Stimulated activated CD8-positive, alpha-beta memory T cell treated with anti-CD3 and anti-CD28 coated beads, Interleukin-4, amount 100 ng/mL, for 48 hours (primary cell): ENCODE measurements at regions not wholly inside any gene's neighbourhood (a gene's known extent, or its start where the extent isn't known, plus 50 kb on each side); places are given as distances from the start of the nearest gene placed in this dataset.

Source experiments
- DNase-seq: peaks from one replicate; pipeline ENCODE4 v3.0.0-alpha.2; 2020

DNA sequence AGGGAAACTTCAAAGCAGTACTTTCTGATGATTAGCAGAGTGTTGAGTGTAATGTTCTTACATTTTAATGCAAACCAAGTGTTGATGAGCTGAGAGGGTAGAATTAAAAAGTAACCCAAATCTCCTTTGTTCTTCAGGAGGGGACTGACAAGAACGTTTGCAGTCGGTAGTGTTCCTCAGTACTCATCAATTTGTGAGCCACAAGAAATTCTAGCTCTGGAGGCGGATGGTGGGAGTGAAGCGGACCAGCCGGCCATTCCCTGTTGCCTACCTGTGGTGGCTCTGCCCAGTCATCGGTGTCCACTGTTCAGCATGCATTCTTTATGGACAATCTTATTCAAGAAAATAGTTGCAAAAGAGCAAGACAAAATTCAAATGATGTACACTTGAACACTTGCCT, 438.6 kb upstream of the POU3F3 start:
- no peak for DNase-seq

GRCh38 chr2:104416339-104417000, 437.4 kb upstream of the POU3F3 start:
- DNase-seq = no peak

DNA sequence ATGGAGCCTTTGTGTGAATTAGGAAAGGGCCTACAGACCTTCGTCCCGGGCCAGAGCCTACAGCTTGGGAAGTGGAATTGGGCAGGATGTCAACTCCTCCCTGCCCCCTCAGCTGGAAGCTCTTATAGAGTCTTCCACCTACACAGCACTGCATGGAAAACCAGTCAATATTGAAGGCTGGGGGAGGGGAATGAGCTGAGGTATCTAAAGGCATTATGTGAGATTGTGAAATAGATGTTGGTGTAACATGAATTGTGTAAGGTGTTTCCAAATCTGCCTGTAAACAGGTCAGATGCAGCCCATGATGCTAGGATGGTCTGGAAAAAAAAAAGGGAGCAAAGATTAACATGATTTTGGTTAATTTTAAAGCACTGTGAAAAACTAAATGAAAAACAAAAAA, 433.5 kb upstream of the POU3F3 start:
- no peak for DNase-seq

GRCh38 chr2:104420953-104421352, 433.0 kb upstream of the POU3F3 start:
- no peak for DNase-seq

GRCh38 chr2:104425850-104426595, 427.9 kb upstream of the POU3F3 start:
- DNase-seq = no peak

GRCh38 chr2:104428155-104428554, 425.8 kb upstream of the POU3F3 start:
- no peak for DNase-seq

- DNase-seq = no peak
Observed at GRCh38 chr2:104429639-104430358, 424.1 kb upstream of the POU3F3 start.

- DNase-seq = no peak
Observed at GRCh38 chr2:104430359-104430740, 423.6 kb upstream of the POU3F3 start.

- DNase-seq = no peak
Observed at GRCh38 chr2:104430852-104431251, 423.1 kb upstream of the POU3F3 start.

- DNase-seq = no peak
Observed at GRCh38 chr2:104431701-104432121, 422.2 kb upstream of the POU3F3 start.

- no peak for DNase-seq
Observed at GRCh38 chr2:104432401-104432800, 421.5 kb upstream of the POU3F3 start.

DNA sequence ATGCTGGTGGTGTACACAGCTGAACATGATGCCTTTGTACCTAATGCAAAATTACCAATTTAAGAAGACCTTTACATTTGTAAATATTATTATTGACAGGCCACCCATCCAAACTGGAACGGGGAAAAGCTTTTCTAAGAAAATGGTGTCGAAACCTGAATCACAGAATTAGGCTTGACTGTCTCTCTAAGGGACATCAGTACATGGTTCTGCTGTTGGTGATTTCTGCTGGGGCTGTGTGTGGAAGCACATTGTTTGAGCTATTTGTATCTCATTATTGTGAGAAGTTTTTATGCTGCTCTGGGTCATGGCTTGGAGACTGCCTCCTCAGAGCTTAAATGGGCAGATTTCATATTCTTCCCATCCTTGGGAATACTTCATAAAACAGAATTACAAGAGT, 420.9 kb upstream of the POU3F3 start:
- DNase-seq = no peak

GRCh38 chr2:104433657-104434056, 420.3 kb upstream of the POU3F3 start:
- DNase-seq = no peak

GRCh38 chr2:104434318-104434792, 419.6 kb upstream of the POU3F3 start:
- DNase-seq = no peak

DNA sequence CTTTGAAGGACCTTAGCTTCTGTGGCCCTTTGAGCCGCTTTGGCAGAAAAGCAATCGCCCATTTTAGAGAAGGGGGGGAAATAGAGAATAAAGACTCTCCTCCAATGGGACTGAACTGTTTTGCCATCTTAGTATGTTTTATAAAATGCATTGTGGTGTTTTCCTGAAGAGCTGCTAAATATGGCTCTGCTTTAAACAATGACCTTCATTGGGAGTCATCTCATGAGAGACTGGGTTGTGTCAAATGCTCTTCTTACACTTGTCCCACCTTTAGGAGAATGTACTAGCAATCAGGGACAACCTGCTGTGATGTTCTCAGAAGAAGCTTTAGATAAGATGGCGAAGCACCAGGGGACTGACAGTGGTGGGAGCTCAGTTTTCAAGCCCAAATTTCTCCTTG, 418.9 kb upstream of the POU3F3 start:
- no peak for DNase-seq

DNA sequence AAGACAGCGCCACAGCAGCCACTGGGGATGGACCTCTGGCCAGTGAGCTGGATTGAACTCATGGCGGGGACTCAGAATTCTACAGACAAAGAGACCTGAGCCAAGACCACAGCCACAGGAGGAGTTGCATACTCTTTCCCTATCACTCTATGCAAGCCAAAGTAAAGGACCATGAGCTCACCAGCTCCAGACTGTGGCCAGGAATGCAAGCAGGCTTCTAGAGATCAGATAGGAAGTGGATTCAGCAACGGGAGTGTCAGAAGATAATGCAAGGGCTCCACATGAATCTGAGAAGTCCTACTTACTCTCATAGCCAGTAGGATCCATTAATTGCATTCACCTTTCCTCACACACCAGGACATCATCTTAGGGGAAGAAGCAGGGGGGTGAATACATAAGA, 415.4 kb upstream of the POU3F3 start:
- DNase-seq = no peak

- DNase-seq = peak; percentile 29
Observed at GRCh38 chr2:104443145-104443544, 410.8 kb upstream of the POU3F3 start.

GRCh38 chr2:104444392-104444791, 409.5 kb upstream of the POU3F3 start:
- DNase-seq = no peak

- no peak for DNase-seq
Observed at GRCh38 chr2:104444889-104445288, 409.0 kb upstream of the POU3F3 start.

DNA sequence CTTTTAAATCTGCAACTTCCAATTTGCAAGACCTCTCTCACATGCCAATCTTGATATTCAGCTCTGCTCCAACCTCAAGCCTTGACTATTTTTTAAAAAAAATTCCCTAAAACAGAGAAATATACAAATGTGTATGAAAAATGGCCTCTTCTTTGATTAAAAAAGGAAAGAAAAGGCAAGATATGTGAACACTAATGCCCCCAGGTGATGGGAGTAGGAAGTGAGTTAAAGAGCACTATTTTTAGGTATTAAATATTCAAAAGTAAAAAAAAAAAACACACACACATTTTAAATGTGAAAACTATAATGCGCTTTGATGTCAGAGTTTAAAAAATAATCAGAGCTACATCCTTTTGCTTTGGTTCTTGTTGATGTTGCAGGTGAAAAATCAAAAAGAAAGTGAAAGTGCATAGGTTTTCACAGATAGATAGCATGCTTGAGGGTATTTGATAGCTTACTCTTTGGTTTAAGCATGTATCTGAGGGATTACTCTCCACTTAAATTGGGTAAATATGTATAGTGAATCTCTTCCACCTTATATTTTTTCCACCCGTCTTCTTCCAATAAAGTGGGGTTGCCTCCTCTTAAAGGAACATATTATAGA, 406.0 kb upstream of the POU3F3 start:
- no peak for DNase-seq

DNA sequence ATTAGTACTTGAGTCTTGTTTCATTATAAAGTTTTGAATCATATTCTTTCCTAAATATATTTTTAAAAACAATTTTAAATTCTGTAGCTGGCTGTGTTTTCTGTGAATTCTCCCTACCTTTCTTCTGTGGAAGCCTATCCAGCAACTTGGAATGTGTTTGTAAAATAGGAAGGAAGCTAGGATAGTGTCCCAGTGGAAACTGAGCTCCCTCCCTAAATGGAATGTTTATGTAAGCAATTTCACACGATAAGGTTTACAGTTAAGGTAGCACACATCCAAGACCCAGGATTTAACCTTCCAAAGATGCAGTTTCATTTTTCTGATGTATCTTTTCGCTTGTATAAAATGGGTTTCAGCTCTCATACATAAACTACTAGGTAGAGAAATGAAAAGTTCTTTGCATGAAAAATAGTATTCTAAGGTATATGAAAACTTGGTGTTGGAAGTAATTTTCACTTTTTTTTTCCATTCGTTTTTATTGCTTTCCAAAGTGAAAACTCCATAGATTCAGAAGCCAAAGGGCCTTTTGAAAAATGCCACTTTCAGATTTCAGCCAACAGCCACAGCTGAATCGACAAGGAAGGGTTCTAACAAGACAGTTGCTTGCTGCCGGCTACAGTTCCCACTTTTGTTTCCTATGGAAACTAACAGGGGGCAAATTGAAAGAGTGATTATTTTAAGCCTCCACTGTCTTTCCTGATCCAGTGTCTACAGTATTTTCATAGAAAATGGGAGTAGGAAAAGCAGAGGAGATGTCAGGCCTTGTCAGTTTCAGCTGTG, 405.1 kb upstream of the POU3F3 start:
- no peak for DNase-seq

- DNase-seq = no peak
Observed at GRCh38 chr2:104452558-104452957, 401.4 kb upstream of the POU3F3 start.

DNA sequence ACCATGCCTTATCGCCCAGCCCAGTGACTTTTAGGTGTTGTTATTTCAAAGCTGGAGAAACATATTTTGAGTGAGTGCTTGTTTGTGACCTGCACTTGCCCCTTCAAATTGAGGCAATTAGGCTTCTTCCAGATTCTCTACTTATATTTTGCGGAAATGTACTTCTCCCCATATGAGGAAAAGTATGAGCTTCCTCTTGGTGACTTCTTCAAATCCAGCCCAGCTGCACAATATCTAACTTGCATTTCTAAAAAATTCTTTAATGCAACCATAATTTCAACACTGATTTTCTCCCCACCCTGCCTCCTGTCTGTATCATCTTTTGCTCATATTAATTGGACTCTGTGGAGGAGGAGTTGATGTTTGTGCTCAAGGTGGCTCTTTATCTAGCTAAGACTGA, 391.2 kb upstream of the POU3F3 start:
- no peak for DNase-seq
